Progenitor cell of endocrine pancreas (in vitro differentiated cells): ENCODE measurements at regions not wholly inside any gene's neighbourhood (a gene's known extent, or its start where the extent isn't known, plus 50 kb on each side); places are given as distances from the start of the nearest gene placed in this dataset.

Source experiments
- DNase-seq: peaks from one replicate; pipeline ENCODE4 v3.0.0; 2021; ENCODE audit warnings: low spot score; ENCODE audit not compliant: unreplicated experiment
- H3K27ac Mint-ChIP-seq: 2 replicates; pipeline ENCODE4 v1.8.0; 2021; ENCODE audit warnings: mild to moderate bottlenecking, moderate library complexity, mixed read lengths
- H3K27me3 Mint-ChIP-seq: 2 replicates; pipeline ENCODE4 v1.8.0; 2021; ENCODE audit warnings: mixed read lengths
- H3K36me3 Mint-ChIP-seq: 2 replicates; pipeline ENCODE4 v1.8.0; 2022; ENCODE audit warnings: mixed read lengths; ENCODE audit not compliant: insufficient read depth
- H3K4me1 Mint-ChIP-seq: 2 replicates; pipeline ENCODE4 v1.8.0; 2021; ENCODE audit warnings: low read depth, mixed read lengths
- H3K4me3 Mint-ChIP-seq: 2 replicates; pipeline ENCODE4 v1.8.0; 2021; ENCODE audit warnings: low read depth, mild to moderate bottlenecking, moderate library complexity, mixed read lengths
- H3K9me3 Mint-ChIP-seq: 2 replicates; pipeline ENCODE4 v1.8.0; 2021; ENCODE audit warnings: low read depth, mixed read lengths
- TF ChIP-seq, protein P1 (sequence below): fragments of 200-600 bp; sonication (generic); IDR thresholded peaks from one replicate; pipeline ENCODE4 v1.5.0; 2021; ENCODE audit warnings: antibody characterized with exemption, mild to moderate bottlenecking; ENCODE audit not compliant: unreplicated experiment

DNA sequence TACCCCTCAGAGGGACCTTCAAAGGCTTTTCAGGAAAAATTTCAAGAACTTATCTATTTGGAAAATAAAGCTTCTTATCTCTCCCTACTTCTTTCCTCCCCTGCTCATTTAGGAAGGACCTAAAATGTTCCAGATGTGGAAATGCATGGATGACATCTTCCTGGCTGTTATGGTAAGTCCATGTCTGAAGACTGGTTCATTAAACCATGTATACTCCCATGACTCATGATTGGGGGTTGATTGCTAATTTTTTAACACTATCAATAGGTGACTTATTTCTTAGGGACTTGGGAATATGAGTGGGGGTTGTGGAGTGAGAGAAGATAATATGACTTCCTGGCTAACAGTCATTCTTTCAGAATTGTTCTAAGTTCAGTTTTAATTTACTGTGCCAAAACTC lies 104.0 kb upstream of the PARD3B start:
- TF ChIP-seq, protein P1, sequence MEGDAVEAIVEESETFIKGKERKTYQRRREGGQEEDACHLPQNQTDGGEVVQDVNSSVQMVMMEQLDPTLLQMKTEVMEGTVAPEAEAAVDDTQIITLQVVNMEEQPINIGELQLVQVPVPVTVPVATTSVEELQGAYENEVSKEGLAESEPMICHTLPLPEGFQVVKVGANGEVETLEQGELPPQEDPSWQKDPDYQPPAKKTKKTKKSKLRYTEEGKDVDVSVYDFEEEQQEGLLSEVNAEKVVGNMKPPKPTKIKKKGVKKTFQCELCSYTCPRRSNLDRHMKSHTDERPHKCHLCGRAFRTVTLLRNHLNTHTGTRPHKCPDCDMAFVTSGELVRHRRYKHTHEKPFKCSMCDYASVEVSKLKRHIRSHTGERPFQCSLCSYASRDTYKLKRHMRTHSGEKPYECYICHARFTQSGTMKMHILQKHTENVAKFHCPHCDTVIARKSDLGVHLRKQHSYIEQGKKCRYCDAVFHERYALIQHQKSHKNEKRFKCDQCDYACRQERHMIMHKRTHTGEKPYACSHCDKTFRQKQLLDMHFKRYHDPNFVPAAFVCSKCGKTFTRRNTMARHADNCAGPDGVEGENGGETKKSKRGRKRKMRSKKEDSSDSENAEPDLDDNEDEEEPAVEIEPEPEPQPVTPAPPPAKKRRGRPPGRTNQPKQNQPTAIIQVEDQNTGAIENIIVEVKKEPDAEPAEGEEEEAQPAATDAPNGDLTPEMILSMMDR, result no peak
- Mint-ChIP-seq H3K4me3 (no peak overlapping the region), H3K9me3 (peaks cover 11% of the 10 kb centered on the region), H3K36me3 (no peaks in the 10 kb centered on the region), H3K27ac (no peak overlapping the region), H3K27me3 (no peaks in the 10 kb centered on the region), H3K4me1 (peaks cover 13% of the 10 kb centered on the region)
- no peak for DNase-seq

DNA sequence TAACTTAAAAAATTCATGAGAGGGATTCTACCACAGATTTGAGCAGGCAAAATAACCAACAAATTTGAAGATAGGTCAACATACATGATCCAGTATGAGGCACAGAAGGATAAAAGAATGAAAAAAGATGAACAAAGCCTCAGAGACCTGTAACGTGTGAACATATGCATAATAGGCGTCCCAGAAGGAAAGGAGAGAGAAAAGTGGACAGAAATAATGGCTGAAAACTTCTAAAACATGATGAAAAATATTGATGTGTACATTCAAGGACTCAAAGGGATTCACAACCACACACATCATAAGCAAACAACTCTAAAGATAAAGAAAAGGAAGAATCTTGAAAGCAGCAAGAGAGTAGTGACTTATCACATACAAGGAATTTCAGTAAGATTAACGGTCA lies 100.1 kb upstream of the PARD3B start:
- peaks cover 13% of the 10 kb centered on the region for H3K4me1 Mint-ChIP-seq
- H3K27me3 Mint-ChIP-seq, result no peaks in the 10 kb centered on the region
- no peaks in the 10 kb centered on the region for H3K36me3 Mint-ChIP-seq
- H3K27ac Mint-ChIP-seq, result no peak overlapping the region
- peaks cover 14% of the 10 kb centered on the region for H3K9me3 Mint-ChIP-seq
- TF ChIP-seq, protein P1, result no peak
- H3K4me3 Mint-ChIP-seq, result no peak overlapping the region
- no peak for DNase-seq

DNA sequence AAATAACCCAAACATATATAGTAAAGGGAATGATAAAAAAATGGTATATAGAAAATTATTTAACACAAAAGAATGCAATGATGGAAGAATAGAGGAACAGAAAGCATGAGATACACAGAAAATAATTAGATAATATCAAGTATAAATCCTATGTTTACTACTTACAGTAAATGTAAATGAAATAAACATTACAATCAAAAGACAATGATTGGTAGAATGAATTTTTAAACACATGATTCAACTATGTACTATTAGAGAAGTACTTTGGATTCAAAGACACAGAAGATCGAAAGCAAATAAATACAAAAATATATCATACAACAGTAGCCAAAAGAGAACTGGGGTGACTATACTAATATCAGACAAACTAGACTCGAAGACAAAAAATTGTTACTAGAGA lies 97.6 kb upstream of the PARD3B start:
- H3K4me1 Mint-ChIP-seq, result peaks cover 19% of the 10 kb centered on the region
- H3K27me3 Mint-ChIP-seq, result no peaks in the 10 kb centered on the region
- DNase-seq, result no peak
- TF ChIP-seq, protein P1, result no peak
- no peaks in the 10 kb centered on the region for H3K36me3 Mint-ChIP-seq
- no peak overlapping the region for H3K27ac Mint-ChIP-seq
- no peak overlapping the region for H3K4me3 Mint-ChIP-seq
- H3K9me3 Mint-ChIP-seq, result peaks cover 14% of the 10 kb centered on the region

DNA sequence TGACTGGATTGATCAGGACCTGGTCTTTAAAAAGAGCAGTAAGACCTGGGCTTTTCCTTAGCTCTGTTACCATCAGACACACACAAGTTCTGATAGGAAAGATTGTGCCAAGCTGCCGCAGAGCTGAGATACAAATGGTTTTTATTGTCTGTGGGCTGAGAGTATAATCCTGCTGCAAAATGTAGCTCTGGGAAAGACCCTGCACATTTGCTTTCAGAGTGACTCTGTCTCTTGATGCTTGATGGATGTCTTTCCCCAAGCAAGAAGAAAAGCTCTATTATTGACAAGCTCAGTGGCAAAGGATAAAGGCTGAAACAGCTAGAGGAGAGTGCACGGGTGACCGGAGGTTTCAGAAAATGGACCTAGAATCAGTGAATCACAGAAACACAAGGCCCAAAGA lies 95.3 kb upstream of the PARD3B start:
- Mint-ChIP-seq H3K4me1 (peaks cover 22% of the 10 kb centered on the region), H3K27ac (no peak overlapping the region), H3K36me3 (no peaks in the 10 kb centered on the region), H3K4me3 (no peak overlapping the region), H3K27me3 (no peaks in the 10 kb centered on the region), H3K9me3 (peaks cover 8% of the 10 kb centered on the region)
- TF ChIP-seq, protein P1, result no peak
- no peak for DNase-seq

DNA sequence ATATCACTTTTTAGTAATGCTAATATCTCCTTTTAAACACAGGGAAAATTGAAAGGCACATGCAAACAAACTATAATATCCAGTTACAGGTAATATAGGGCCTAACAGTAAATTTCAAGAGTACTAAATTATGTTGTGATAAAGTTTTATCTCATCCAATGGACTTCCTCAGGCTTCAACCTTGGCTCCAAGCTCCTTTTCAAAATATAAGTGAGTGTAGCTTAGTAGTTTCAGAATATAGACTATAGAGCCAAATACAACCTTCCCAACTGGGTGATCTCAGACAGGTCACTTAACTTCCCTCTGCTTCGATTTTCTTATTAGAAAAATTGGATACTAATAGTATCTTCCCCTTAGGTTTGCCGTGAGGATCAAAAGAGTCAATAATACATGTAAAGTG lies 93.5 kb upstream of the PARD3B start:
- TF ChIP-seq, protein P1, result no peak
- Mint-ChIP-seq H3K36me3 (no peaks in the 10 kb centered on the region), H3K27ac (no peak overlapping the region), H3K4me1 (peaks cover 22% of the 10 kb centered on the region), H3K4me3 (no peak overlapping the region), H3K9me3 (no peaks in the 10 kb centered on the region), H3K27me3 (no peaks in the 10 kb centered on the region)
- DNase-seq, result no peak
